ENCODE measurements at regions not wholly inside any gene's neighbourhood (a gene's known extent, or its start where the extent isn't known, plus 50 kb on each side); places are given as distances from the start of the nearest gene placed in this dataset.

DNA sequence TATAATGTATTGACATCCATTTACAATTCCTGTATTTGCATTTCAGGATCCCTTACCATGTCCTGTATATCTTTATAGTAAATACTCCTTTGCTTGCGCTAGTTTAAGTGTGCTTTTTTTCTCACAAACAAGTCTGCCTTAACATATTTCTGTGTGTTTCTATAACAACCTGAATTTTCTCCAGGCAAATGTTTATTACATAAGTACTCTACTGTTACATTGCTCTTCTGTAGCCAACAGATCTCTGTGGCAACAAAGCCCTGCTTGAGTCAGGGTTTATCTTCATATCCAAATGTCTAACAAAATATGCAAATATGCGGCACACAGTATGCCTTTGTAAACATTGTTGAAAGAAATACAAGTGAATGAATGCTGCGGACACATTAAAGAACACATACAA is 625.5 kb downstream of the TLL1 start:
- Histone ChIP-seq H3K4me1 (ENCODE audit: insufficient read depth, low read length) (no peaks in the 10 kb centered on the region), H3K4me2 (ENCODE audit: low read depth, low read length) (no peak overlapping the region), H3K9me3 (ENCODE audit: low read length) (no peaks in the 10 kb centered on the region), H3K36me3 (replicated peaks in 1 of 2; ENCODE audit: control insufficient read depth in 1 of 2, insufficient read depth in 2 of 2, low read length in 2 of 2) (no peaks in the 10 kb centered on the region), H2AFZ (ENCODE audit: low read length) (no peak overlapping the region), H3K4me3 (replicated peaks in 1 of 3; ENCODE audit: insufficient read depth in 1 of 3, low read depth in 2 of 3, low read length in 3 of 3) (no peak overlapping the region), H3K27me3 (ENCODE audit: control insufficient read depth in 1 of 2, insufficient read depth in 2 of 2, low read length in 2 of 2) (no peaks in the 10 kb centered on the region), H3K27ac (ENCODE audit: extremely low read length, insufficient read depth, low read length) (no peak overlapping the region), H4K20me1 (ENCODE audit: insufficient read depth, low read length) (no peaks in the 10 kb centered on the region), H3K79me2 (ENCODE audit: insufficient read depth, low read length) (no peaks in the 10 kb centered on the region), H3K9ac (ENCODE audit: insufficient read depth, low read depth, low read length) (no peak overlapping the region)
- BruUV-seq (replicated peaks) = no TSS peak
- FAIRE-seq = no peak
- no peak for DNase-seq (ENCODE audit: low spot score)
- TF ChIP-seq, protein P1, sequence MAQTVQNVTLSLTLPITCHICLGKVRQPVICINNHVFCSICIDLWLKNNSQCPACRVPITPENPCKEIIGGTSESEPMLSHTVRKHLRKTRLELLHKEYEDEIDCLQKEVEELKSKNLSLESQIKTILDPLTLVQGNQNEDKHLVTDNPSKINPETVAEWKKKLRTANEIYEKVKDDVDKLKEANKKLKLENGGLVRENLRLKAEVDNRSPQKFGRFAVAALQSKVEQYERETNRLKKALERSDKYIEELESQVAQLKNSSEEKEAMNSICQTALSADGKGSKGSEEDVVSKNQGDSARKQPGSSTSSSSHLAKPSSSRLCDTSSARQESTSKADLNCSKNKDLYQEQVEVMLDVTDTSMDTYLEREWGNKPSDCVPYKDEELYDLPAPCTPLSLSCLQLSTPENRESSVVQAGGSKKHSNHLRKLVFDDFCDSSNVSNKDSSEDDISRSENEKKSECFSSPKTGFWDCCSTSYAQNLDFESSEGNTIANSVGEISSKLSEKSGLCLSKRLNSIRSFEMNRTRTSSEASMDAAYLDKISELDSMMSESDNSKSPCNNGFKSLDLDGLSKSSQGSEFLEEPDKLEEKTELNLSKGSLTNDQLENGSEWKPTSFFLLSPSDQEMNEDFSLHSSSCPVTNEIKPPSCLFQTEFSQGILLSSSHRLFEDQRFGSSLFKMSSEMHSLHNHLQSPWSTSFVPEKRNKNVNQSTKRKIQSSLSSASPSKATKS (CRISPR knock-in tag; IDR thresholded peaks at IDR 0.05) = no peak
- TF ChIP-seq ZNF513 (CRISPR knock-in tag; conservative IDR thresholded peaks at IDR 0.05) = no peak
- no peak for TF ChIP-seq ATF7-NPFF (CRISPR knock-in tag; IDR thresholded peaks at IDR 0.05; ENCODE audit: low read depth)
- no peak for TF ChIP-seq ZNF780A (CRISPR knock-in tag; IDR thresholded peaks at IDR 0.05)
- no peak for TF ChIP-seq ZNF609 (CRISPR knock-in tag; IDR thresholded peaks at IDR 0.05; ENCODE audit: borderline replicate concordance)
- TF ChIP-seq ZNF350 (CRISPR knock-in tag; IDR thresholded peaks at IDR 0.05; ENCODE audit: borderline replicate concordance, low read depth) = no peak
- TF ChIP-seq NCOA5 (CRISPR knock-in tag; IDR thresholded peaks at IDR 0.05) = no peak
- no peak for TF ChIP-seq ISX (CRISPR knock-in tag; conservative IDR thresholded peaks at IDR 0.05)
- TF ChIP-seq HNRNPH1 (optimal IDR thresholded peaks at IDR 0.05; ENCODE audit: low read depth, low read length) = no peak
- TF ChIP-seq, protein P2, sequence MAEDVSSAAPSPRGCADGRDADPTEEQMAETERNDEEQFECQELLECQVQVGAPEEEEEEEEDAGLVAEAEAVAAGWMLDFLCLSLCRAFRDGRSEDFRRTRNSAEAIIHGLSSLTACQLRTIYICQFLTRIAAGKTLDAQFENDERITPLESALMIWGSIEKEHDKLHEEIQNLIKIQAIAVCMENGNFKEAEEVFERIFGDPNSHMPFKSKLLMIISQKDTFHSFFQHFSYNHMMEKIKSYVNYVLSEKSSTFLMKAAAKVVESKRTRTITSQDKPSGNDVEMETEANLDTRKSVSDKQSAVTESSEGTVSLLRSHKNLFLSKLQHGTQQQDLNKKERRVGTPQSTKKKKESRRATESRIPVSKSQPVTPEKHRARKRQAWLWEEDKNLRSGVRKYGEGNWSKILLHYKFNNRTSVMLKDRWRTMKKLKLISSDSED (CRISPR knock-in tag; IDR thresholded peaks at IDR 0.05) = no peak
- TF ChIP-seq ERF (CRISPR knock-in tag; IDR thresholded peaks at IDR 0.05) = no peak
- no peak for TF ChIP-seq ZNF577 (CRISPR knock-in tag; IDR thresholded peaks at IDR 0.05; ENCODE audit: borderline replicate concordance, low read depth)
- no peak for TF ChIP-seq ZNF260 (CRISPR knock-in tag; IDR thresholded peaks at IDR 0.05; ENCODE audit: borderline replicate concordance, low read depth)
- TF ChIP-seq ZNF468 (CRISPR knock-in tag; IDR thresholded peaks at IDR 0.05) = no peak
- TF ChIP-seq SNAPC5 (CRISPR knock-in tag; IDR thresholded peaks at IDR 0.05; ENCODE audit: borderline replicate concordance) = no peak
- no peak for TF ChIP-seq RXRA (CRISPR knock-in tag; IDR thresholded peaks at IDR 0.05)
- ATAC-seq = no peak
- ChIA-PET CTCF (ENCODE audit: low intra/inter-chr PET ratio, low total read pairs) (no interaction called here), POLR2A (no interaction called here)
- in situ Hi-C loops (cut with HindIII; ENCODE audit: extremely low pct_ligation_motif_present, low pct_unique_long_range_greater_than_20kb) = no loop called here
- intact Hi-C loops (cut with micrococcal nuclease; ENCODE audit: unreplicated experiment) = no loop called here
- 8% methylated on average over 3 of the region's 3 CpGs for WGBS (ENCODE audit: low lambda C conversion rate)
